NCI-H345 (cell line): ENCODE measurements at regions not wholly inside any gene's neighbourhood (a gene's known extent, or its start where the extent isn't known, plus 50 kb on each side); places are given as distances from the start of the nearest gene placed in this dataset.
"Not testable (repeated sequence)": the region's sequence is repeated elsewhere in the genome, so short reads cannot be mapped to it uniquely, and the experiment has no call there.

Source experiments
- DNase-seq: peaks from one replicate; lab custom pipeline; 2025; lab: John Stamatoyannopoulos, UW

DNA sequence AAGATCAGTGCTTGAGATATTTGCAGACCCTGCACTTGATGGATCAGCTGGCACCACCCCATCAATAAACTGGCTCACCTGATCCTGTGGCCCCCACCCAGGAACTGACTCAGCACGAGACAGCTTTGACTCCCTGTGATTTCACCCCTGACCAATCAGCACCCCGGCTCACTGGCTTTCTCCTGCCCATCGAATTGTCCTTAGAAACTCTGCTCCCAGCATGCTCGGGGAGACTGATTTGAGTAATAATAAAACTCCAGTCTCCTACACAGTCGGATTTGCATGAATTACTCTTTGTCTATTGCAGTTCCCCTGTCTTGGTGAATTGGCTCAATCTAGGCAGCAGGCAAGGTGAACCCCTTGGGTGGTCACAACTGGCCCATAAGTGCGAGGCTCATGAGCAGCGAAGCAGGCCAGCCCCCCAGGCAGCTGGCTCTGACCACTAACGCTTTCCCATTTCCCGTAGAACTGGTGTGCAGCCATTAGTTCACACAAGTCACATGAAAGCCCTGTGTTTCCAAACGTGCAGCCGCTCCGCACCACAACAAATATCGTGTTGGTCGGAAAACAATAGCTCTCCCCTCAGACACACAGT, 79.6 kb downstream of the RSPH3 start:
- DNase-seq = no peak

GRCh38 chr6:158919865-158920264, 80.1 kb downstream of the RSPH3 start:
- no peak for DNase-seq

GRCh38 chr6:158916617-158917016, 83.4 kb downstream of the RSPH3 start:
- no peak for DNase-seq

DNA sequence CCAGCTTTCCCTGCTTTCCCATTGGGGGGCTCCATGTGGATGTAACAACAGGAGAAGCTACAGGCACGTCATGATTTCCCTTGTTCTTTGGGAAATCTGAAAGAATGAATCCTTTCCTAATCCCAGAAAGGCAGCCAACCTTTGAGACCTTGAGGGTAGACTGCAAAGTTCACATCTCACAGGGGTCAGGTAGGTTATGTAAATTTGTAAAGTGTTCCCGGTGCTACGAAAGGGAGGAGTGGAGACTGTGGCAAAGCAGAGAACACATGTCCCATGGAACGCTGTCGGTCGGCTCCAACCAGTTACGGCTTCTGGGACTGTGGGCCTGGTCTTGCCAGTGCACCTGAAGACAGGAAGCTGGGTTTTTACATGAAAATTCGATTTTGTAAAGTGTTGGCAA, 85.1 kb downstream of the RSPH3 start:
- DNase-seq = no peak

GRCh38 chr6:158913580-158913979, 86.4 kb downstream of the RSPH3 start:
- no peak for DNase-seq

- no peak for DNase-seq
Observed at GRCh38 chr6:158912655-158913054, 87.3 kb downstream of the RSPH3 start.

DNA sequence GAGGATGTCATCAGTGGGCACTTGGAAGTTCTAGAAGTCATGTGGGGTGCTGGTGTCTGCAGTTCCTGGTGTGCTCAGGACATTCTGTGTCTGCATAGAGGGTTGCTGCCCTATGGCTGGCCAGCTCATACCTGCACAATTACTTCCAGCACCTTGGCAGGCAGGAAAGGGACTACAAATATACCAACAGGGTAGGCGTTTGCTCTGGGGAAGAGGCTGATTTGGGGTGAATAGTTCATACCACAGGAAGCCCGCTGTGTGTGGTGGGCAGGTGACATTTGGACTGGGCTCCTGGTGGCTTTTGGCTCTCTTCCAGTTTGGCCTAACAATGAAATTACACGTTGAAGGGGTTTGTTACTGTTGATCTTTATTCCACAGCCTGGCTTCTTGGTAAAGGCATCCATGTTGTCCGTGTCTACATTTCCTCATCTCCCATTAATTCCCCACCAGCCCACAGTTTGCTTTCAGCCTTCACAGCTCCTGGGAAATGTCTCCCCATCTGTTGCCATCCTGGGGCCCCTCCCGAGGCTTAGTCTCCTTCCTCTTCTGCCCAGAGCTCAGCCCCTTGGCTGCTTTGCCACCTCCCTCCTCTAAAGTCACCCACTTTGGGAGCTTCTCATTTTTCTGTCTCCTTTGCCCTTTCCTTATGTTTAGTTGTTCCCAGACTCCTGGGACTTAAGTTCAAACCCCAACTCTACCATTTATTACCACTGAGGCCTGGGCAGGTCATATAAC, 88.1 kb downstream of the RSPH3 start:
- peak; percentile 50 for DNase-seq

DNA sequence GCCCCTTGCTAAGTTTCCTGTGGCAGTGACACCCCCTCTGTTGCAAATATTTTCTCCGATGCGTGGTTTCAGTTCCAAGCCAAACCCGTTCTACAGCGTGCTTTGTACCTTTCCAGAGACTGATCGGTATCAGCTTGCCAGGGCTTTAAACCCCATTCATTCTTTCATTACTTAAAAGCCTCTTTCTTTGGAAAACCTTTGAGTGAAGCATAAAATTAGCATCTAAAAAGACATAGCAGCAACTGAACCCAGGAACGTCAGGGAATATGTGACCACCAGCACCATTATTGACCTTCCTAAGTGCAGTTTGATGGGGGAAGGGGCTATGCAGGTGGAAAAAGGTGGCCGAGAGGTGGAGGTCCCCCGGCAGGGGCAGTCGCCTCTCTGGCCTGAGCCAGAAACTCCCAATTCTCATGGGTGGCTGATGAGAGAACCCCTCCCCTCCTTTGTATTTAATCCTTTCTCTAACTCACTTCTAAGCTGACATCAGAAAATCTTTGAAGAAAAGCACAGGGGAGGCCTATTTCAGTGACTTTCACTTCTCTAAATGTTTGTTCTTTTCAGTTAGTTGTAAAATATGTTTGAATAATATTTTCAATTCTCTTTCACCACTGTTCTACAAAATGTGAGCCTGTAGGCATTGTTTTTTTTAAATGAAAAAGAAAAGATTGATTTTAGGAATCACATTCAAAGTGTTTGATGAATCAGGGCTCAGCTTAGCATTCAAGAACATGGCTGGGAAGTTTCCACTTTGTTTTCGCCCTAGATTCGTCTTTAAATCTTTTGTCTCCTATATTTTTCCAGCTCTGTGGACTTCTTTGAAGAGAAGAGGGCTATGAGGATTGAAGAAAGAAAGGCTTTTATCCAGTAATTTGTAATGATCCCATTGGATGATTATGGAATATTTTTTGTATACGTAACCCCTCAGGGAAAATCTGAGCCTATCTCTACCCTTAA, 89.2 kb downstream of the RSPH3 start:
- no peak for DNase-seq

GRCh38 chr6:158909938-158910337, 90.1 kb downstream of the RSPH3 start:
- no peak for DNase-seq

DNA sequence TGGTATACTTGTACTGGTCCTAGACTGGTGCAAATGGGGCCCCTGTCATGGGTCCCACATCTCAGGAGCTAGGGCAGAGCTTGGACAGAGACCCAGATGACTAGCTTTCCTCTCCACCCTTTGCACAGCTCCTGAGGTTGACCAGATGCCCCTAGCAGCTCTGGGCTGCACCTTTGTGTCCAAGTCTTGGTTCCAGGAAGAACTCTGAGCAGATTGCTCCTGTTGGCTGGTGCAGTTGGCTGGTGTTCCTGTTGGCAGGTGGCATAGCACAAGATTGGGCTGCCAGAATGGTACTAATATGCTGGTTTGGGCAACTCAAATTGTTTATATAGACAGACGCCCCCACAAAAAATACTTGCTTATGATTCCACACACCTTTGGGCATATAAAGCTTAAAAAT, 89.4 kb upstream of the EZR start:
- DNase-seq = no peak

GRCh38 chr6:158907931-158908330, 88.8 kb upstream of the EZR start:
- peak; percentile 26 for DNase-seq

- DNase-seq = no peak
Observed at GRCh38 chr6:158906926-158907325, 87.8 kb upstream of the EZR start.

DNA sequence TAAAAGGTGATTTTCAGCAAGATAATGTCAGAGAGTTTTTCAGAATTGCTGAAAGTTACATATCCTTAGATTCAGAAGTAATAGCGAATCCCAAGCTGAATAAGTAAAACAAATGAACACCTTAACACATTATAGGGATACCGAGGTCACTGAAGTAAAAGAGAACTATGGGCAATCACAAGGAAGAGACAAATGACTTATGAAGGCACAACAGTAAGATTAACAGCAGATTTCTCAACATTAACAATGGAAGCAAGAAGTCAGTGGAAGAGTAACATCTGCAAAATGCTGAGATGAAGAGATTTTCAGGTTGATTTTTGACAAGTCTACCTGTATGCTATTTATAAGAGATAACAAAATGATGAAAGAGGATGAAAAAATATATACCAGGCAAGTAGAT, 86.1 kb upstream of the EZR start:
- no peak for DNase-seq

DNA sequence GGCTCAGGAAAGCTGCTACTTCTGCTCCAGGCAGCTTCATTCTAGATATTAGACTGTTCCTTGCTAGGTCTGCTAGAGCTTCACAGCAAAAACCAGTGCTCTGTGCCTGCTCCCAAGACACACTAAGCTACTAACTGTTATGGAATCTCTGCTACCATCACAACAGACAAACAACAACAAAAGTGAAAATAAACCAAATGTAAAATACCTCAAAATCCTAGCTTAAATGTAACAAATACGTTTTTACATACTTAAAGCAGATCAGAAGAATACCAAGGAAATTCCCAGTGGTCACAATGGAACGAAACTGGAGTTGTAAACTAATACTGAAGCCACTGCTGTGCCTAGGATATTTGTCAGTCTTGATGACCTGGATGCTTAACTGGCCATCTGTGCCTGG, 84.6 kb upstream of the EZR start:
- no peak for DNase-seq

- no peak for DNase-seq
Observed at GRCh38 chr6:158900663-158901312, 81.6 kb upstream of the EZR start.

- no peak for DNase-seq
Observed at GRCh38 chr6:158897236-158897635, 78.1 kb upstream of the EZR start.

DNA sequence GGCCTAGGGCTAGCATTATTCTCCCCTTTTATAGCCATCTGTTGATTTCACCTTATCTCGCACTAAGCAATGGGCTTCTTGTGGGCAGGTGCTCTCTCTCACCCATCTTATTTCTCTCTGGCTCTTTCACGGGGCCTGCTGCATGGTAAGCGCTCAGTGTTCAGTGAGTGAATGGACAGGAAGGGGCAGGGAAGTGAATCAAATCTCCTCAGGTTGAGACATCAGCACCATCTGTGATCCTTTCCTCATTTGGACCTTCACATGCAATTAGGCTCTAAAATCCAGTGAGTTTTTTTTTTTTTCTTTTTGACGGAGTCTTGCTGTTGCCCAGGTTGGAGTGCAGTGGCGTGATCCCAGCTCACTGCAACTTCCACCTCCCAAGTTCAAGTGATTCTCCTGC, 76.5 kb upstream of the EZR start:
- DNase-seq = no peak

DNA sequence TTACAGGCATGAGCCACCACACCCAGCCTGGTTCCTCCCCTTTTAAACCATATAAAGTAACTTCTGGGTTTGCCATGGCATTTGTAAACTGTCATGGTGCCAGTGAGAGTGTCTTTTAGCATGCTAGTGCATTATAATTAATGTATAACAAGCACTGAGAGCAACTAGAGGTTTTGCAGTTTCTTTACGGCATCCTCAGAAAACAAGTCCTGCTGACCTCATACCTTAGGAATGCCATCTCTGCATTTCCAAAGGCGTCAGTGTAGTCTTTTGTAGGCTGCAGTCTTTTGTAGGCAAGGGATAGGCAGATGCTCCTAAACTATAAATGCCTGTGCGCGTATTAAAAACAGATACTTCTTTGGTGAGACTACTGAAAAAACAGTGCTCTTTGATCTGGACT, 75.0 kb upstream of the EZR start:
- no peak for DNase-seq

DNA sequence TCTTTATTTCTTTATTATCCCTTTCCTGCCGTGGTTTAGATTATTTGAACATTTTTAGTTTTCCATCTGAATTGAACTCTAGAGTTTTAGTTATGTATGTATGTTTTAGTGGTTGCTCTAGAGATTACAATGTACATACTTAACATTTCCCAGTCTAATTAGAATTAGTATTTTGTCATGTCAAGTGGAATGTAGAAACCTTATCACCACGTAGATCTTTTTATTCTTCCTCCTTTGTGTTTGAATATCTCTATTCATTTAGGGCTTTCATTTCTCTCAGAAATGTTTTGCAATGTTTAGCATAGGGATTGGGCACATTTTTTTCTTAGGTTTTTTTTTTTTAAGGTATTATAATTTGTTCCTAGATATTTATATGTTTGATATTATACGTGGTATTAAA, 73.1 kb upstream of the EZR start:
- no peak for DNase-seq

- DNase-seq = not testable (repeated sequence)
Observed at GRCh38 chr6:158891560-158891959, 72.4 kb upstream of the EZR start.

DNA sequence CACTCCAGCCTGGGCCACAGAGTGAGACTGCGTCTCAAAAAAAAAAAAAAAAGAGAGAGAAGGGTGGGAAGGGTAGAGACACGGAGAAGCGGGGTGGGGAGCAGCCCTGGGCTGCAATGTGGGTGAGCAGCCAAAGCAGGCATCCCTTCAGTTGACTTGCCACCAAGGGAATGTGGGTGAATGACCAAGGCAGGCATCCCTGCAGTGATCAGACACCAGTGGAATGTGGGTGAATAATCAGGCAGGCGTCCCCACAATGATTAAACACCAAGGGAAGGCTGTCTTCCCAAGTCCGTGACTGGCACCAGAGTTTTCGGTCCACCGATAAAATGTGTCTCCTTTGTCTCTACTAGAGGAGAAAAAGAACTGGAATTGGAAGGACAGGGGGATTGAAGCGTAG, 69.0 kb upstream of the EZR start:
- not testable (repeated sequence) for DNase-seq

DNA sequence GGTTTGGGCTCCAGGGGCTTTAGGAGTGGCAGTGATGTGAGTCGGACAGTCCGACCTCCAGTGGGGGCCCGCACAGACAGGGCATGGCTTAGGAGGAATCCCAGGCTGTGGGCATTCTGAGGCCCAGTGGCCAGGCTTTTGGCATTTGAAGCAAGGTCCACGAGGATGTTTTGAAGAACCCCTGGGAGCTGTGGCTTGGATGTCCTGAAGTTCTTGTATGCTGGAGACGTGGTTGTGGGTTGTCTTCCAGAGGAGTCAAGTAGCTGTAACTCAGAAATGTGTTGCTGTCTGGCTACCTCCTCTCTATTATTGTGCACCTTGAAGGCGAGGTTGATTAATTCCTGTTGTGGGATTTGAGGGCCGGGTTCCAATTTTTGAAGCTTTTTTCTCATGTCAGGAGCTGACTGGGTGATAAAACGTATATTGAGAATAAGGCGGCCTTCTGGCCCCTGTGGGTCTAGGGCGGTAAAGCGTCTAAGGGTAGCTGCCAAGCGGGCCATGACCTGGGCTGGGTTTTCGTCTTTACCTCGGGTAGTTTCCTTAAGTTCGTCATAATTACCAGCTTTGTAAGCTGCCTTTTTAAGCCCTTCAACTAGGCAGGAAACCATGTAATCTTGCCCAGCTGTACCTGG, 67.3 kb upstream of the EZR start:
- DNase-seq = not testable (repeated sequence)
